GM12872 (cell line): ENCODE measurements at regions not wholly inside any gene's neighbourhood (a gene's known extent, or its start where the extent isn't known, plus 50 kb on each side); places are given as distances from the start of the nearest gene placed in this dataset.

Source experiments
- CTCF ChIP-seq: IDR thresholded peaks from 3 replicates; pipeline ENCODE4 v1.5.1; 2011; ENCODE audit warnings: low read depth, mild to moderate bottlenecking, low read length, moderate library complexity; ENCODE audit not compliant: insufficient read depth

- no peak for TF ChIP-seq CTCF
Observed at GRCh38 chr4:85402371-85402770, 72.6 kb upstream of the ARHGAP24 start.

- no peak for TF ChIP-seq CTCF
Observed at GRCh38 chr4:85406185-85406584, 68.8 kb upstream of the ARHGAP24 start.

- TF ChIP-seq CTCF = no peak
Observed at GRCh38 chr4:85407546-85407945, 67.4 kb upstream of the ARHGAP24 start.

- TF ChIP-seq CTCF = no peak
Observed at GRCh38 chr4:85408301-85408700, 66.6 kb upstream of the ARHGAP24 start.

- no peak for TF ChIP-seq CTCF
Observed at GRCh38 chr4:85409251-85409650, 65.7 kb upstream of the ARHGAP24 start.

- no peak for TF ChIP-seq CTCF
Observed at GRCh38 chr4:85411386-85411785, 63.6 kb upstream of the ARHGAP24 start.

GRCh38 chr4:85414972-85415371 is 60.0 kb upstream of the ARHGAP24 start:
- no peak for TF ChIP-seq CTCF

- TF ChIP-seq CTCF = no peak
Observed at GRCh38 chr4:85416094-85416493, 58.9 kb upstream of the ARHGAP24 start.
